M059J (cell line): ENCODE measurements at regions not wholly inside any gene's neighbourhood (a gene's known extent, or its start where the extent isn't known, plus 50 kb on each side); places are given as distances from the start of the nearest gene placed in this dataset.

ENCODE experiments used
- DNase-seq: peaks from one replicate; pipeline ENCODE4 v3.0.0-alpha.2; 2012; ENCODE audit warnings: low read depth

DNA sequence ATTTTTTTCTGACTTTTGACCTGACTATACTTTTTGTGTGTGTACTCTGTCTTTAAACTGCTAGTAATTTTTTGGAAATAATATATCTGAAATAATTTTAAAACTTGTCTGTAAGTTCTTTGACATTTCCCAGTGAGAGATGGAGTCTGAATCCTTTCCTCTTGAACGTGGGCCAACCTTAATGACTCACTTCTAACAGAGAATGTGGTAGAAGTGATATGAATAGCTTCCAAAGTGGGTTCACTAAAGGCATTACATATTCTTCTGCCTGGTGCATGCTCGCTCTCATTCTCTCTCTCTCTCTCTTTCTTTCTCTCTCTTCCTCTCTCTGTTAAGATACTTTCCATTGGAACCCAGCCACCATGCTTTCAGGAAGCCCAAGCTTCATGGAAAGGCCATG lies 108.7 kb upstream of the FERMT1 start:
- DNase-seq: peak; percentile 55

DNA sequence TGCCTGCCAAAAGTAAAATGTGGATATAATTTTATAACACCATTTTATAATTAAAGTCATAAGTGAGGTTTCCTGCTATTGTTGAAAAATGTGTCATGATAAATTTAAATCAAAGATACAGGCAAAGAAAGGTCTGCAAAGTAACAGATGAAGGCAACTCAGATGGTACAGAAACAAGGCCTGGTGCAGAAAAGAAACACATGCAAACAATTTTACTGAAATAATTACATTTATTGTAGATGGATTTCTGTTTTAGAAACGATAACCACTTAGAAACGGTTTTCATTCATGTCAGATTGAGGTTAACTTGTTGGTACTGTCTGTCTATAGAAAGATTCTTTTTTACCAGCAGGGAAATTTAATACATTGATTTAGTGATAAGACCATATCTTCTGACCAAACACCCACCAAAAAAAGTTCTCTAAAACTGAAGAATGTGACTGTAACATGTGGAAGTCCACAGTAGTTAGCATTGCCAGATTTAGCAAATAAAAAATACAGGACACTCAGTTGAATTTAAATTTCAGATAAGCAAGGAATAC lies 105.5 kb upstream of the FERMT1 start:
- DNase-seq: no peak

DNA sequence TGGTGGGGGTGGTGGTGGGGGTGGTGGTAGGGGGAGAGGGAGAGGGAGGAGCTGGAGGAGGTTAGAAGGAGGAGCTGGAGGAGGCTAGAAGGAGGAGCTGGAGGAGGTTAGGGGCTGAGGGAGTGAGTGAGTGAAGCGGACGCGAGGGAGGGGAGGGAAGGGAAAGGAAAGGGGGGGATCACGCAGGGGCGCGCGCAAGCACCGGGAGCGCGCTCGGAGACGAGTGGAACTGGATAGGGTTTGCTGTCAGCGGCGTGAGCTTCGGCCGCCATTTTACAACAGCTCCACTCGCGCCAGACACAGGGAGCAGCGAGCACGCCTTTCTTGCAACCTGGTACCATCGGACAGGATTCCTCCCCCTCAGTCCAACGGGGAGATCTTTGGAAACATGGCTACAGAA lies 90.5 kb upstream of the FERMT1 start:
- DNase-seq: no peak

DNA sequence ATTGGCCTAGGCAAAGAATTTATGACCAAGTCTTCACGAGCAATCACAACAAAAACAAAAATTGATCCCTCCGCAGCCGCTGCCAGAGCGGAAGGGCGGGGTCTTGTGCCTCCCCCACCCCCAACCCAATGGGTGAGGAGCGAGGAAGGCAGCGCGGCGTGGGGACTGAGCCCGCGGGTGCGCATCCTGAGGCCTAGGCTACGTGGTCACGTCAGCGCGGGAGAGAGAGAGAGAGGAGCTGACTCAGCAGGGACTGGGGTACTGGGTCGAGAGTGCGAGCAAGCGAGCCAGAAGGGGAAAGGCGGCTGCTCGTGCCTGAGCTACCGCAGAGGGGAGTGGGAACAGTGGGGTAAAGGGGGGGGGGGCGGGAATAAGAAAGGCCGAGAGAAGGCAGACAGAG lies 90.1 kb upstream of the FERMT1 start:
- no peak for DNase-seq

DNA sequence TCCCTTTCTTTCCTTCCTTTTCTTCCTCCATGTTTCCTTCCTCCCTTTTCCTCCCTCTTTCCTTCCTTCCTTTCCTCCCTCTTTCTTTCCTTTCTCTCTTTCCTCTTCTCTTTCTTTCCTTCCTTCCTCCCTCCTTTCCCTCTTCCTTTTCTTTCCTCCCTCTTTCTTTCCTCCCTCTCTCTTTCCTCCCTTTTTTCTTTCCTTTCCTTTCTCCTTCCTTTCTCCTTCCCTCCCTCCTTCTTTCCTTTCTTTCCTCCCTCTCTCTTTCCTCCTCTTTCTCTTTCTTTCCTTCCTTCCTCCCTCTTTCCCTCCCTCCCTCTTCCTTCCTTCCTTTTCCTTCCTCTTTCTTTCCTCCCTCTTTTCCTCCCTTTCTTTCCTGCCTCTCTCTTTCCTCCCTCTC lies 86.3 kb upstream of the FERMT1 start:
- DNase-seq: no peak

DNA sequence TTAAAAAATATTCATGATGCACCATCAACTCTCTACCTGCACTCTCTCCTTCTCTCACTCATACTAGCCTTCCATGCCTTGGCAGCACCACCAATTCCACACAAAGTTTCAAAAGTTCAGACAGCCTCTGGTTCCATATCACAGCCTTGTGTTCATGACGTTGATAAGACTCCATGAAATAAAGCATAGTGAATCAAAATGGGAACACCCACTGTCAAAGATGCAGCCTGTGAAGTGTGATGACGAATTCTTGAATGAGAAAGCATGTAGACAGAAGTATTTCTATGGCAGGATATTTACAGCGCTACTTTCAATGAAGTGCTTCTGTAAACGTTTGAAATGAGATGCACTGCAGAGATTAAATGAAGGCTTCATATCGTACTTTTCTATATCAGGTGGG lies 77.3 kb upstream of the FERMT1 start:
- DNase-seq: no peak

DNA sequence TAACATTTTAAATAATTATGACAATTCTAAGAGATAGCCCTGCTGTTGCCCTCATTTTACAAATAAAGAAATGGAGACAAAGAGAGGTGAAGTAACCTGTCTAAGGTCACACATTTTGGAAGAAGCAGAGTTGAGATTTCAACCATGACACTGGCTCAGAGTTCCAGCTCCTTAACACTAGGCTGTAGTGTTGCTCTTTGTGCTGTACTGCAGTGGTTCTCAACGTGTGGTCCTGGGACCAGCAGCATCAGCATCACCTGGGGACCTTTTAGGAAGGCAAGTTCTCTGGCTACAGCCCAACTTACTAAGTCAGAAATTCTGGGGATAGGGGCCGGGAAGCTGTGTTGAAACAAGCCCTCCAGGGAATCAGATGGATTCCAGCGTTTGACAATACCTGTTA lies 62.4 kb upstream of the FERMT1 start:
- DNase-seq: peak; percentile 4

DNA sequence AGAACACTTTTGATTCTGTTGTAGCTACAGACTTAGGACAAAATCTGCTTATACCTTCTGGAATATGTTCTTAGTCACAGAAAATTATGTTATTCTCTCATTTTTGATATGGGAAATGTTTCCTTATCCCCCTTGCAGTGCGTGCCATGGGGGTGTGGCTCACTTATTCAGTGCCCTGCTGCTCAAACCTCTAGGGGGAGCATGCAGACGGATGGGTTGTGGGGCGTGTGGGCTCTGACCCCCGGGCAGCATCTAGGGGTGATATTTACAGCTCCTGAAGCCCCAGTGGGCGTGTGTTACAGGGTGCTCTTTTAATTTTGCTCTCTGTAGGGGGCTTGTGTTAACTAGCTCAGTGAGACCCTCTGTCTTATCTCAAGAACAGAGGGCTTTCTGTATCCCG lies 61.3 kb upstream of the FERMT1 start:
- DNase-seq: no peak

DNA sequence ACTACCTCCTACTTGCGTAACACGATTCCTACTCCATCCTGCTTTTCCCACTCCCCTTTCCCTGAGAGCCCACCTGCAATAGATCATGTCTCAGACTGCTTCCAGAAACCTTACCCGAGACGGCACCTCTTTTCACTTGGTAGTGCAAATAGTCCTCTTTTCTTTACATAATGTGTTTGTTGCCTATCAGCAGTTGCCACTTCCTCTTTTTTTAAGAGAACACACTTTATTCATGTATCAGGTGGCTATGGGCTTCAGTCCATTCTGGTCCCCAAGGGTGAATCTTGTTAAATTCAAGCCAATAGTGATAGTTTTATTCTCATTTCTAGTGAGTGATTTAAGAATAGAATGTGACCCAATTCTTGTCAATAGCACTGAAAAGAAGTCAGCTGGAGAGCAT lies 57.7 kb upstream of the FERMT1 start:
- no peak for DNase-seq

DNA sequence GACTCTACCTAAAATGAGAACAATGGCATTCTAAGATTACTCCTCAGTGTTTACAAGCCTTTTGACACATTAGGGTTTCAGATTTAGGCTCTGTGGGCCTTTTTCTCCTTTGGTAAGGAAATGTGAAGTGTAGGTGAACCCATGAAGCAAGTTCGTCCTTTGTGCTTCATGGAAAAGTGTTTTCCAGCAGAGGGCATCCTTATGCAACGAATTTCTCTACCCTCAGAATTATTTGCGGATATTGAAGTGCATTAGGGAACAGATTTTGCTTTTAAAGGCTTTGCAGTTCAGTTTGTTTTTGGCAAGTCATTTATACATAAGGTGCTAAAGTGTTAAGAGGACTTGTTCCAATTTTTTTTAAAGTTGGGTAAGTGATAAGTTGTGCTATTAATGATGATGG lies 55.7 kb upstream of the FERMT1 start:
- peak; percentile 47 for DNase-seq

DNA sequence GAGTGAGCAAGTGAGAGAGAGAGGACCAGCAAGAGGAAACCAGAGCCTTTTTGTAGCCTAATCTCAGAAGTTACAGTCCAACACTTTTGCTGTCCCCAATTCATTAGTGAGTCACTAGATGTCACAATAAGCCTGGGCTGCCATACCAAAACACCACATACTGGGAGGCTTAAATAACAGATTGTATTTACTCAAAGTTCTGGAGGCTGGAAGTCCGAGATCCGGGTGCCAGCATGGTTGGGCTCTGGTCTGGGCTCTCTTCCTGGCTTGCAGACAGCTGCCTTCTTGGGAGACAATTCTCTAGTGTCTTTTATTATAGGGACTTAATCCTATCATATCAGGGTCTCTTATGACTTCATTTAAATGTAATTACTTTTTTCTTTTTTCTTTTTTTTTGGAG lies 50.7 kb upstream of the FERMT1 start:
- DNase-seq: peak; percentile 27
